Activated CD8-positive, alpha-beta memory T cell treated with anti-CD3 and anti-CD28 coated beads, Interleukin-2, amount 50 U/mL, for 1 hour (primary cell): ENCODE measurements at regions not wholly inside any gene's neighbourhood (a gene's known extent, or its start where the extent isn't known, plus 50 kb on each side); places are given as distances from the start of the nearest gene placed in this dataset.

Experiments
- DNase-seq: peaks from one replicate; pipeline ENCODE4 v3.0.0-alpha.2; 2020; ENCODE audit errors: extremely low read depth

DNA sequence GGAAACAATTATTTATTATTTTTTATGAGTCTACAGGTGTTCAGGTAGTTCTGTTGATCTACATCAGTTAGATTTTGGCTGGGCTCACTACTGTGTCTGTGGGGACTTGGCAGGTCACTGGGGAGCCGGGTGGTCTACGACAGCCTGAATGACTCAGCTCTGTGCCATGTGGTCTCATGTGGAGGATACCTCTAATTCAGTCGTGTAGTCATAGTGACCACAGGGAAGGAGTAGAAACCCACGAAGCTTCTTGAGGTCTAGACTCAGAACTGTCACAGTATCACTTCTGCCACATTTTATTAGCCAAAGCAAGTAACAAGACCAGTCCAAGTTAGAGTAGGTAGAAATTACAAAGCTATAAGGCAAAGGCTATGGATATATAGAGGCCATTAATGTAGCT lies 64.7 kb upstream of the GRAMD2B start:
- no peak for DNase-seq

DNA sequence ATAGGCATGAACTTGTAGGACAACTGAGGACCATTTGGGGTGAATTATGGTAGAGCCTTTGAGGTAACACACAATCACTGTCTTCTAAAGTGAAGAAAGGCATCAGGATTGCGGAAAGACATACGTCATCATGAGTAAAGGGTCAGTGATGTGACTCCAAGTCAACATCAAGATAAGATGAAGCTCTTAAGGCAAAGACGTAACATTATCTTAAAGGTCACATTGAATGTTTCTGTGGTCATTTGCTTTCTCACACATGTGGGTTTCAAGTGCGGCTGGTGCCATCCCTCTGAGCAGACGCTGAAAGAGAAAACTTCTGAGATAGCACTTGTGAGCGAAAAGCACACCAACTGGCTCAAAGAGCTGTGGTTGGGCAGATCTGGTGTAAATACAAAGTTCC lies 63.3 kb upstream of the GRAMD2B start:
- no peak for DNase-seq

DNA sequence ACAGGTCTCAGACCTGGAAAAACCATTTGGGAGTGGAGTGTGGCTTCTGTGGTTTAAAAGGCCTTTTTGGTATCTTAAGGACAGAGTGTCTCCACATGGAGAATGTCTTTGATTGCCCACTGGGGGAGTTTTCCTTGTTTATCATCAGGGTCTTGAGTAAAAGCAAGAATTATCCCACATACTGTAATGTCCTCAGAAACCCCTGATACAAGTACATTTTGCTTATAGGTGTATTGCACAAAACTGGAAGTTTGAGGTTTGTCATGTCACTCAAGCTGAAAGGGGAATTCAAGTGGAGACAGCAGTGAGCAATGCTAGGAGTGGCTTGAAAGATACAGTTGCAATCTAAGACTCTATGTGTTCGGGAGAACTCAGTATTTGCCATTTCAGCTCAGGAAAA lies 62.7 kb upstream of the GRAMD2B start:
- no peak for DNase-seq

- no peak for DNase-seq
Measured at GRCh38 chr5:126363658-126364057, 59.6 kb upstream of the GRAMD2B start.

- DNase-seq: no peak
Measured at GRCh38 chr5:126364206-126364902, 58.9 kb upstream of the GRAMD2B start.

- no peak for DNase-seq
Measured at GRCh38 chr5:126365446-126366198, 57.6 kb upstream of the GRAMD2B start.

GRCh38 chr5:126366199-126366560 lies 57.0 kb upstream of the GRAMD2B start:
- DNase-seq: no peak

GRCh38 chr5:126368239-126368812 lies 54.9 kb upstream of the GRAMD2B start:
- no peak for DNase-seq

DNA sequence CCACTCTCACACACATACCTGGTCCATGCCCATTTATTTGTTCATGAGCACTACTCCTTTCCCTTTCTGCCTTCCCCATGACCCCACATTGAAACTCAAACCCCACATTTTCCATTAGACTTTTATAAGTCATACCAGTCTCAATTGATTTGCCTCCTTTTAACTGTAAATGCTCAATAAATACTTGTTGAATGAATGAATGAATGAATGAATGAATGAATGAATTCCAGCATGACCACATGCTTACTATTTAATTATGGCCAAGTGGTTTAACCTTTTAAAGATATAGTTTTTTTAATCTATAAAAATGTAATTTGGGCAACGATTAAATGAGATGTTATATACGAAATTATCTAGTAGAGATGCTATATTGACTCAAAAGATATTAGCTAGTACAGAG lies 54.1 kb upstream of the GRAMD2B start:
- no peak for DNase-seq

DNA sequence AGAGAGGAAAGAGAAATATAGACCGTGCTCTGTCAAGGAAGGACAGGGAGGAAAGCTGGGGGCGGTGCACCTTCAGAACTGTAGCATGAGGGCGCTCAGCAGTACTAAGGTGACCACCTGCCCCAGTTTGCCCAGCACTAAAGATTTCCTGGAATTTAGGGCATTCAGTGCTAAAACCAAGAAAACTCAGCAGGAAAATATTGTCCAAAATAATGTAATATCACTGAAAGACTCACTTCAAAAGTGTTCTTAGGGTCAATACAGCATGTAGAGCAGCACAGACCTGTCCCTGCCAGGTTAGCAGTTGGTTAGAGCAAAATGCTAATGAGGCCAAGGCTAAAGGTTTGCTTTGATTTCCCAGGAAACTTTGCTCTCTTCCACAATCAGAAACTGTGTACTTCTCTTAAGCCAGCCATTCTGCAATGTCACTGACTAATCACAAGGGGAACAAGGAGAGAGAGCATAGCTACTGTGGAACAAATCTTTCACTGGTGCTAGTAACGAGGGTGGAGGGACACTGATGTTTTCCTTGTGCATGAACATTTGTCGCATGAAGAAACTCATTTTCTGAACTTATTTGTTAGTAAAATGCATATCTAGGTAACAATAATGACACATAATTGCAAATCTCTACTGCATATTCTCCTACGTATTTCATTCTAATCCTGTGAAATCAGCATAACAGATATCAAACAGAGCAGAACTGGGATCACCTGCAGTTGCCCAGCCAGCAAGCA lies 53.0 kb upstream of the GRAMD2B start:
- no peak for DNase-seq

GRCh38 chr5:126370796-126371718 lies 52.2 kb upstream of the GRAMD2B start:
- no peak for DNase-seq

GRCh38 chr5:126373375-126374108 lies 49.7 kb upstream of the GRAMD2B start:
- no peak for DNase-seq
